Activated naive CD4-positive, alpha-beta T cell treated with anti-CD3 and anti-CD28 coated beads for 36 hours (primary cell): ENCODE measurements at regions not wholly inside any gene's neighbourhood (a gene's known extent, or its start where the extent isn't known, plus 50 kb on each side); places are given as distances from the start of the nearest gene placed in this dataset.

Experiments
- CTCF ChIA-PET: fragments of 350-600 bp; sonication (Branson Sonifier 250); formaldehyde crosslinking; loops from one replicate; lab custom pipeline; 2021; ENCODE audit warnings: antibody characterized with exemption; lab: Charles Lee
- DNase-seq: peaks from one replicate; pipeline ENCODE4 v3.0.0-alpha.2; 2020
- H3K27ac Mint-ChIP-seq: one replicate; pipeline ENCODE4 v1.8.0; 2021; ENCODE audit warnings: mild to moderate bottlenecking, mixed read lengths
- H3K27me3 Mint-ChIP-seq: one replicate; pipeline ENCODE4 v1.8.0; 2021; ENCODE audit warnings: low read depth, mixed read lengths
- H3K36me3 Mint-ChIP-seq: one replicate; pipeline ENCODE4 v1.8.0; 2021; ENCODE audit warnings: low read depth, mixed read lengths
- H3K4me1 Mint-ChIP-seq: one replicate; pipeline ENCODE4 v1.8.0; 2021; ENCODE audit warnings: low read depth, mixed read lengths
- H3K4me3 Mint-ChIP-seq: one replicate; pipeline ENCODE4 v1.8.0; 2021; ENCODE audit warnings: mild to moderate bottlenecking, moderate library complexity, mixed read lengths
- H3K9me3 Mint-ChIP-seq: one replicate; pipeline ENCODE4 v1.8.0; 2021; ENCODE audit warnings: mixed read lengths
- intact Hi-C: fragments of 100-400 bp; cut with micrococcal nuclease; formaldehyde crosslinking; loops from one replicate; pipeline ENCODE4 v1.15.1; 2023

GRCh38 chr20:24157213-24157612 is 168.6 kb upstream of the GGTLC1 start:
- no peak overlapping the region for H3K4me3 Mint-ChIP-seq
- no peaks in the 10 kb centered on the region for H3K36me3 Mint-ChIP-seq
- intact Hi-C loops: no loop called here
- CTCF ChIA-PET: no interaction called here
- no peak overlapping the region for H3K27ac Mint-ChIP-seq
- H3K27me3 Mint-ChIP-seq: peaks cover 2% of the 10 kb centered on the region
- no peaks in the 10 kb centered on the region for H3K9me3 Mint-ChIP-seq
- no peak for DNase-seq
- no peaks in the 10 kb centered on the region for H3K4me1 Mint-ChIP-seq

- H3K4me3 Mint-ChIP-seq: no peak overlapping the region
- no peaks in the 10 kb centered on the region for H3K36me3 Mint-ChIP-seq
- CTCF ChIA-PET: no interaction called here
- DNase-seq: no peak
- no peak overlapping the region for H3K27ac Mint-ChIP-seq
- peaks cover 2% of the 10 kb centered on the region for H3K27me3 Mint-ChIP-seq
- H3K4me1 Mint-ChIP-seq: no peaks in the 10 kb centered on the region
- intact Hi-C loops: no loop called here
- peaks cover 2% of the 10 kb centered on the region for H3K9me3 Mint-ChIP-seq
Measured at GRCh38 chr20:24153101-24154040, 164.8 kb upstream of the GGTLC1 start.

- Mint-ChIP-seq H3K4me3 (no peak overlapping the region), H3K4me1 (no peaks in the 10 kb centered on the region), H3K9me3 (peaks cover 3% of the 10 kb centered on the region), H3K27me3 (peaks cover 2% of the 10 kb centered on the region), H3K27ac (no peak overlapping the region), H3K36me3 (no peaks in the 10 kb centered on the region)
- CTCF ChIA-PET: interaction anchor here (1.0 kb wide), 1 partner anchor 50 kb away, joined by 3 read pairs; no protein-coding TSS in a partner anchor
- DNase-seq: no peak
- intact Hi-C loops: no loop called here
Measured at GRCh38 chr20:24151621-24152294, 163.2 kb upstream of the GGTLC1 start.

- H3K27ac Mint-ChIP-seq: no peak overlapping the region
Measured at GRCh38 chr20:24150406-24150805, 161.8 kb upstream of the GGTLC1 start.

GRCh38 chr20:24149881-24150307 is 161.3 kb upstream of the GGTLC1 start:
- Mint-ChIP-seq H3K27ac (no peak overlapping the region), H3K4me3 (no peak overlapping the region), H3K4me1 (no peaks in the 10 kb centered on the region), H3K36me3 (no peaks in the 10 kb centered on the region), H3K27me3 (no peaks in the 10 kb centered on the region), H3K9me3 (peaks cover 3% of the 10 kb centered on the region)
- CTCF ChIA-PET: interaction anchor here (1.1 kb wide), 1 partner anchor 12 kb away, joined by 3 read pairs; no protein-coding TSS in a partner anchor
- DNase-seq: no peak
- intact Hi-C loops: no loop called here

More at GRCh38 chr20:24150406-24150805, 161.8 kb upstream of the GGTLC1 start:
- no peaks in the 10 kb centered on the region for H3K4me1 Mint-ChIP-seq
- no peak for DNase-seq
- CTCF ChIA-PET: interaction anchor here (0.6 to 1.1 kb wide), 2 partner anchors 11 to 12 kb away, joined by 3 to 4 read pairs; no protein-coding TSS in a partner anchor
- no peaks in the 10 kb centered on the region for H3K27me3 Mint-ChIP-seq
- no peak overlapping the region for H3K4me3 Mint-ChIP-seq
- H3K36me3 Mint-ChIP-seq: no peaks in the 10 kb centered on the region
- intact Hi-C loops: no loop called here
- H3K9me3 Mint-ChIP-seq: peaks cover 3% of the 10 kb centered on the region

- H3K9me3 Mint-ChIP-seq: peaks cover 3% of the 10 kb centered on the region
- intact Hi-C loops: no loop called here
- H3K36me3 Mint-ChIP-seq: no peaks in the 10 kb centered on the region
- no peak for DNase-seq
- no peaks in the 10 kb centered on the region for H3K27me3 Mint-ChIP-seq
- H3K4me1 Mint-ChIP-seq: no peaks in the 10 kb centered on the region
- CTCF ChIA-PET: no interaction called here
- H3K27ac Mint-ChIP-seq: no peak overlapping the region
- no peak overlapping the region for H3K4me3 Mint-ChIP-seq
Measured at GRCh38 chr20:24149175-24149574, 160.6 kb upstream of the GGTLC1 start.

- H3K36me3 Mint-ChIP-seq: no peaks in the 10 kb centered on the region
- H3K27ac Mint-ChIP-seq: no peak overlapping the region
- no peaks in the 10 kb centered on the region for H3K4me1 Mint-ChIP-seq
- H3K27me3 Mint-ChIP-seq: no peaks in the 10 kb centered on the region
- intact Hi-C loops: no loop called here
- peaks cover 3% of the 10 kb centered on the region for H3K9me3 Mint-ChIP-seq
- CTCF ChIA-PET: interaction anchor here (1.0 kb wide), 1 partner anchor 151 kb away, joined by 3 read pairs; no protein-coding TSS in a partner anchor
- no peak overlapping the region for H3K4me3 Mint-ChIP-seq
- DNase-seq: no peak
Measured at GRCh38 chr20:24148372-24148771, 159.8 kb upstream of the GGTLC1 start.

GRCh38 chr20:24147961-24148360 is 159.4 kb upstream of the GGTLC1 start:
- Mint-ChIP-seq H3K4me1 (no peaks in the 10 kb centered on the region), H3K27ac (no peak overlapping the region), H3K9me3 (peaks cover 3% of the 10 kb centered on the region), H3K4me3 (no peak overlapping the region), H3K27me3 (no peaks in the 10 kb centered on the region), H3K36me3 (no peaks in the 10 kb centered on the region)
- intact Hi-C loops: no loop called here
- CTCF ChIA-PET: interaction anchor here (1.0 kb wide), 1 partner anchor 151 kb away, joined by 3 read pairs; no protein-coding TSS in a partner anchor
- DNase-seq: no peak

- Mint-ChIP-seq H3K27ac (no peak overlapping the region), H3K9me3 (peaks cover 3% of the 10 kb centered on the region), H3K4me1 (no peaks in the 10 kb centered on the region), H3K36me3 (no peaks in the 10 kb centered on the region), H3K27me3 (no peaks in the 10 kb centered on the region), H3K4me3 (no peak overlapping the region)
- intact Hi-C loops: no loop called here
- DNase-seq: no peak
- CTCF ChIA-PET: interaction anchor here (1.0 kb wide), 1 partner anchor 151 kb away, joined by 3 read pairs; no protein-coding TSS in a partner anchor
Measured at GRCh38 chr20:24147479-24147878, 158.9 kb upstream of the GGTLC1 start.

- H3K27ac Mint-ChIP-seq: no peak overlapping the region
- no peaks in the 10 kb centered on the region for H3K4me1 Mint-ChIP-seq
- intact Hi-C loops: no loop called here
- H3K36me3 Mint-ChIP-seq: no peaks in the 10 kb centered on the region
- no peak overlapping the region for H3K4me3 Mint-ChIP-seq
- peaks cover 7% of the 10 kb centered on the region for H3K9me3 Mint-ChIP-seq
- CTCF ChIA-PET: no interaction called here
- no peaks in the 10 kb centered on the region for H3K27me3 Mint-ChIP-seq
- no peak for DNase-seq
Measured at GRCh38 chr20:24146231-24146634, 157.7 kb upstream of the GGTLC1 start.

- H3K27ac Mint-ChIP-seq: no peak overlapping the region
- CTCF ChIA-PET: no interaction called here
- no peaks in the 10 kb centered on the region for H3K27me3 Mint-ChIP-seq
- H3K4me3 Mint-ChIP-seq: no peak overlapping the region
- intact Hi-C loops: no loop called here
- DNase-seq: no peak
- H3K9me3 Mint-ChIP-seq: peaks cover 8% of the 10 kb centered on the region
- H3K36me3 Mint-ChIP-seq: no peaks in the 10 kb centered on the region
- H3K4me1 Mint-ChIP-seq: no peaks in the 10 kb centered on the region
Measured at GRCh38 chr20:24144371-24144770, 155.8 kb upstream of the GGTLC1 start.

GRCh38 chr20:24141111-24141510 is 152.5 kb upstream of the GGTLC1 start:
- CTCF ChIA-PET: interaction anchor here (0.8 kb wide), 1 partner anchor 8 kb away, joined by 3 read pairs; no protein-coding TSS in a partner anchor
- Mint-ChIP-seq H3K36me3 (no peaks in the 10 kb centered on the region), H3K4me3 (no peak overlapping the region), H3K4me1 (no peaks in the 10 kb centered on the region), H3K27me3 (no peaks in the 10 kb centered on the region), H3K27ac (no peak overlapping the region), H3K9me3 (peaks cover 5% of the 10 kb centered on the region)
- DNase-seq: no peak
- intact Hi-C loops: no loop called here
